ENCODE measurements at regions not wholly inside any gene's neighbourhood (a gene's known extent, or its start where the extent isn't known, plus 50 kb on each side); places are given as distances from the start of the nearest gene placed in this dataset.

DNA sequence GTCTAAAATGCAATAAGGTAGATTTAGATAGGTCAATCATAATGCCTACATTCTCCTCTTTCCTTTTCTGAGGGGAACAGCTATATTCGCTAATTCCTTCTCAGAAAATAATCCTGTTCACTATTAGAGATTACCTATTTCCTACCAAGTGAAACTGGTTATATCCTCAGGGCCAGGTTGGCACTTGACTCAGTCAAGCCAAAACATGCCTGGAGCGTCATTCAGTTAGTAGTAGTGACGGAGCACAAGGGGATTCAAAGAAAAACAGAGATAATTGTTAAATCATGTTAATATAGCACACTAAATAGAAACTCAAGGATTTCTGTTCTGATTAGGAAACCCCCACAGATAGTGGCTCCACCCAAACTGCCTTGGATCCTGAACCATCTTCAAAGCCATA lies 515.4 kb upstream of the PTPRD start:
- TF ChIP-seq ZNF274 (IDR thresholded peaks at IDR 0.05; ENCODE audit: low read depth, low read length) (no peak), YY1 (IDR thresholded peaks at IDR 0.05; ENCODE audit: insufficient read depth, insufficient read length) (no peak)
